Gastrocnemius medialis (tissue), 4 donors: ENCODE measurements at regions not wholly inside any gene's neighbourhood (a gene's known extent, or its start where the extent isn't known, plus 50 kb on each side); places are given as distances from the start of the nearest gene placed in this dataset.

Source experiments
- ATAC-seq, 2 donors: fragments of 150-250 bp; one replicate each; pipeline ENCODE4 v1.9.1; 2016
- DNase-seq, 2 donors: peaks; one replicate each; pipeline ENCODE4 v3.0.0-alpha.2; 2019
- H3K27ac ChIP-seq, 4 donors: fragments of 200-600 bp; sonication (generic); 1 replicate in 1 of 4; 2 replicates in 3 of 4; pipeline ENCODE4 v1.5.1; 2016 to 2018; ENCODE audit warnings: mild to moderate bottlenecking in 2 of 4, moderate library complexity in 1 of 4
- H3K27me3 ChIP-seq, 3 donors: fragments of 200-600 bp; sonication (generic) in 2 of 3; 1 replicate in 1 of 3; 2 replicates in 2 of 3; pipeline versions ENCODE4 v1.5.1 to v1.6.0; 2016 to 2019; ENCODE audit warnings: mild to moderate bottlenecking in 1 of 3, moderate library complexity in 1 of 3
- H3K36me3 ChIP-seq, 2 donors: fragments of 200-600 bp; sonication (generic) in 1 of 2; one replicate each; pipeline ENCODE4 v1.5.1; 2017 to 2018
- H3K4me1 ChIP-seq, 2 donors: fragments of 200-600 bp; sonication (generic) in 1 of 2; one replicate each; pipeline ENCODE4 v1.5.1; 2016 to 2017; ENCODE audit warnings: mild to moderate bottlenecking in 2 of 2
- H3K4me3 ChIP-seq, 4 donors: fragments of 200-600 bp; sonication (generic) in 3 of 4; 1 replicate in 1 of 4; 2 replicates in 3 of 4; pipeline ENCODE4 v1.5.1; 2016 to 2019; ENCODE audit warnings: mild to moderate bottlenecking in 2 of 4
- H3K9me3 ChIP-seq, 3 donors: fragments of 200-600 bp; sonication (generic) in 2 of 3; 1 replicate in 1 of 3; 2 replicates in 2 of 3; pipeline ENCODE4 v1.5.1; 2016 to 2019
- CTCF ChIP-seq, 5 experiments: fragments of 450-650 bp in 3 of 5; fragments of 200-600 bp in 2 of 5; sonication (generic) in 2 of 5; IDR thresholded peaks in 4 of 5; conservative IDR thresholded peaks in 1 of 5; 1 replicate in 4 of 5; 2 replicates in 1 of 5; pipeline ENCODE4 v1.5.1; 2016 to 2019; ENCODE audit warnings: antibody characterized with exemption in 5 of 5, mild to moderate bottlenecking in 3 of 5, moderate library complexity in 3 of 5
- POLR2A ChIP-seq, 2 donors: fragments of 450-650 bp; IDR thresholded peaks; one replicate each; pipeline ENCODE4 v1.6.1; 2017; ENCODE audit warnings: antibody characterized with exemption in 2 of 2, mild to moderate bottlenecking in 2 of 2, moderate library complexity in 2 of 2
- in situ Hi-C, 4 donors: fragments of 200-750 bp; cut with MboI; loops; one replicate each; pipeline versions ENCODE4 v1.15.0 to v1.8.0; 2017; ENCODE audit warnings: low sequenced_read_pairs in 4 of 4
- intact Hi-C: fragments of 100-400 bp; cut with DNase I; formaldehyde crosslinking; loops from one replicate; pipeline ENCODE4 v1.15.1; 2023; ENCODE audit warnings: low total_unique reads

- no peaks in the 10 kb centered on the region for H3K36me3 ChIP-seq
- H3K4me3 ChIP-seq: no peak overlapping the region
- ATAC-seq (no peak), DNase-seq (no peak)
- intact Hi-C loops: no loop called here
- peaks cover 0 to 8% (median 4%) of the 10 kb centered on the region in 3 donors for H3K27me3 ChIP-seq
- in situ Hi-C loops: no loop called here
- no peak overlapping the region for H3K27ac ChIP-seq
- H3K9me3 ChIP-seq: no peaks in the 10 kb centered on the region
- H3K4me1 ChIP-seq: peaks cover 4 to 9% of the 10 kb centered on the region in 2 donors
- no peak for TF ChIP-seq CTCF (IDR thresholded peaks at IDR 0.05 in 4 of 5, conservative IDR thresholded peaks at IDR 0.05 in 1 of 5)
- no peak for TF ChIP-seq POLR2A (IDR thresholded peaks at IDR 0.05)
Measured at GRCh38 chr20:17871181-17871580, 97.4 kb downstream of the SNX5 start.

DNA sequence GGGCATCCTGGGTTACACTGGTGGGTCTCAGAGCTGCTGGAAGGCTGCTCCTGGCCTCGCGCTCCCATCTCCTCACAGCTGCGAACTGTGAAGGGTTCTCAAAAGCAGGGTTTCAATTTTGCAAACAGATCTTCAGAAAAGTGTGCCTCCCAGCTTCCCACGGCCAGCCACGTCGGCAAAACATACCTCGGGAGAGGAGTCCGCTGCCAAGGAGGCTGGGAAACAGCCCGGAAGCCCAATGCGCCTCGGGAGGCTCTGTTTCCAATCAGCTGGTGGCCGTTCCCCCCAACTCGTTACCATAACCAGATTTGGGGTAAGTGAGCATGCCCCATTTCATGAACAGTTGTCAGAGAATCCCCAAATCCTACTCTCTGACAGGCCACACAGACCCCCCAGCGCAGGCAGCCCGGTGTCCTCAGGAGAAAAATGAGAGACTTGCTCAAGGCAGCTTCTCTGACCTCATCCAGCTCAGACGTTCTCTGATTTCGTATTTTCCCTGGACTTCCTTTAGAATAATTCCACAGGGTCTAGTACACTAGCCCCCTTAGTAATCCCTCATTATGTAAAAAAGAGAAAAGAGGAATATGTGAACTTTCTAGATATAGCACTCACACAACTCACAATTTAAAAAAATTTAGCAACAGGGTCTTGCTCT lies 98.4 kb downstream of the SNX5 start:
- in situ Hi-C loops: no loop called here
- H3K4me1 ChIP-seq: peaks cover 2 to 4% of the 10 kb centered on the region in 2 donors
- DNase-seq (no peak), ATAC-seq (peak in 1 of 2 donors; percentile 29)
- peak overlapping the region in 2 of 4 donors; percentile 5 to 31 for H3K27ac ChIP-seq
- intact Hi-C loops: no loop called here
- peaks cover 0 to 8% (median 4%) of the 10 kb centered on the region in 3 donors for H3K27me3 ChIP-seq
- no peaks in the 10 kb centered on the region for H3K36me3 ChIP-seq
- TF ChIP-seq CTCF (IDR thresholded peaks at IDR 0.05 in 4 of 5, conservative IDR thresholded peaks at IDR 0.05 in 1 of 5): no peak
- no peak for TF ChIP-seq POLR2A (IDR thresholded peaks at IDR 0.05)
- H3K4me3 ChIP-seq: peak overlapping the region in 2 of 4 donors; percentile 7 to 21
- H3K9me3 ChIP-seq: no peaks in the 10 kb centered on the region

DNA sequence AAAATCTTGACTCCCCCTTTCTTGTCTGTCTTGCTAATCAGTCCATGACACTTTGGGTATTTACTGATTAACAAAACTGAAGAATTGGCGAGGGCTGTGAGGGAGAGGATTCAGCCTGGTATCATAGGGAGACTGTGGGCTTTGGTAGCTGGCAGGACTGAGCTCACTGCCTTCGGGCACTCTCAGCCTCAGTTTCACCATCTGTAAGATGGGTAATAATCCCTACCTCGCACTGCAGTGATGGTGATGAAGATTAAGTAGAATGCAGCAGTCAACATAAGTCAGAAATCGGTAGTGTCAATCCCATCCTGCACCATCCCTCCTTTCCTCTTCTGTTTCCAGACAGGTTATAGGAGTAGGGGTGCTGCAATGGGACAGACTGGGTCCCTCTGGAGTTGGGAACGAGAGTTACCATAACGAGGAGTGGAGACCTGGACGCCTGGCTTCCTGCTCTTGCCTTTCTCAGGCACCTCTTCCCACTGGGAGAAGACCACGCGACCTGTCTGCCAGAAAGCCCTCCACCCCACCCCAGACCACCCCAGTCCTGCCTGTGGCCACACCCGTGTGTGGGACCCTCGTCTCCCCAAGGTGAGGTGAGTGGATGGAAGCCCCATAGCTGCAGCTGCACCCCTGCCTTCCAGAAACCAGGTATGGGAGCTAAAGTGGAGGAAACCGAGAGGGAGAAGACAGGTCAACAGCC lies 99.1 kb downstream of the SNX5 start:
- intact Hi-C loops: no loop called here
- no peak for ATAC-seq
- TF ChIP-seq CTCF (IDR thresholded peaks at IDR 0.05 in 4 of 5, conservative IDR thresholded peaks at IDR 0.05 in 1 of 5): no peak
- no peak for TF ChIP-seq POLR2A (IDR thresholded peaks at IDR 0.05)
- in situ Hi-C loops: no loop called here
- H3K9me3 ChIP-seq: no peaks in the 10 kb centered on the region
- no peak for DNase-seq
- H3K27me3 ChIP-seq: peaks cover 0 to 8% (median 4%) of the 10 kb centered on the region in 3 donors
- no peaks in the 10 kb centered on the region for H3K36me3 ChIP-seq
- H3K4me1 ChIP-seq: peaks cover 0 to 4% of the 10 kb centered on the region in 2 donors
- peak overlapping the region in 1 of 4 donors; percentile 21 for H3K4me3 ChIP-seq
- H3K27ac ChIP-seq: no peak overlapping the region

GRCh38 chr20:17868700-17869231 lies 99.8 kb downstream of the SNX5 start:
- TF ChIP-seq CTCF (IDR thresholded peaks at IDR 0.05 in 4 of 5, conservative IDR thresholded peaks at IDR 0.05 in 1 of 5): no peak
- no peak for TF ChIP-seq POLR2A (IDR thresholded peaks at IDR 0.05)

More at GRCh38 chr20:17868700-17869231, 99.8 kb downstream of the SNX5 start:
- ATAC-seq (no peak), DNase-seq (no peak)
- in situ Hi-C loops: no loop called here
- intact Hi-C loops: no loop called here
- Histone ChIP-seq H3K9me3 (no peaks in the 10 kb centered on the region), H3K4me1 (peaks cover 0 to 5% of the 10 kb centered on the region in 2 donors), H3K27ac (no peak overlapping the region), H3K27me3 (peaks cover 0 to 8% (median 4%) of the 10 kb centered on the region in 3 donors), H3K36me3 (no peaks in the 10 kb centered on the region), H3K4me3 (no peak overlapping the region)
